Cardiac fibroblast (primary cell): ENCODE measurements at regions not wholly inside any gene's neighbourhood (a gene's known extent, or its start where the extent isn't known, plus 50 kb on each side); places are given as distances from the start of the nearest gene placed in this dataset.

ENCODE experiments used
- DNase-seq, 2 donors: peaks; one replicate each; pipeline versions ENCODE4 v3.0.0 to v3.0.0-alpha.2; 2010; ENCODE audit warnings: low read depth in 2 of 2
- H3K4me3 ChIP-seq, 2 donors: replicated peaks in 1 of 2; 1 replicate in 1 of 2; 2 replicates in 1 of 2; pipeline ENCODE4 v1.5.1; 2011; ENCODE audit warnings: low read depth in 2 of 2, low read length in 2 of 2, mild to moderate bottlenecking in 2 of 2, moderate library complexity in 1 of 2
- CTCF ChIP-seq: IDR thresholded peaks from one replicate; pipeline ENCODE4 v1.5.1; 2011; ENCODE audit warnings: low read depth, mild to moderate bottlenecking, low read length, inconsistent platforms

- no peak for TF ChIP-seq CTCF
- no peak for DNase-seq
- no peak overlapping the region for H3K4me3 ChIP-seq
Observed at GRCh38 chr1:8159470-8160024, 133.4 kb upstream of the ERRFI1 start.

- TF ChIP-seq CTCF = no peak
- no peak for DNase-seq
Observed at GRCh38 chr1:8158995-8159394, 132.9 kb upstream of the ERRFI1 start.

GRCh38 chr1:8157765-8158164, 131.7 kb upstream of the ERRFI1 start:
- no peak overlapping the region for H3K4me3 ChIP-seq
- no peak for DNase-seq
- TF ChIP-seq CTCF = no peak

More at GRCh38 chr1:8158995-8159394, 132.9 kb upstream of the ERRFI1 start:
- H3K4me3 ChIP-seq = no peak overlapping the region

GRCh38 chr1:8155528-8156186, 129.5 kb upstream of the ERRFI1 start:
- no peak overlapping the region for H3K4me3 ChIP-seq
- peak; percentile 50 to 60 for DNase-seq
- TF ChIP-seq CTCF = no peak

- no peak for TF ChIP-seq CTCF
- no peak overlapping the region for H3K4me3 ChIP-seq
- no peak for DNase-seq
Observed at GRCh38 chr1:8154621-8155052, 128.5 kb upstream of the ERRFI1 start.

- H3K4me3 ChIP-seq = no peak overlapping the region
- no peak for TF ChIP-seq CTCF
- DNase-seq = no peak
Observed at GRCh38 chr1:8153961-8154360, 127.9 kb upstream of the ERRFI1 start.
